Fibroblast of skin of left quadriceps (primary cell): ENCODE measurements at regions not wholly inside any gene's neighbourhood (a gene's known extent, or its start where the extent isn't known, plus 50 kb on each side); places are given as distances from the start of the nearest gene placed in this dataset.

Experiments used
- DNase-seq, 2 experiments: peaks; one replicate each; pipeline ENCODE4 v3.0.0-alpha.2; 2013; ENCODE audit warnings: low read depth in 2 of 2

GRCh38 chr12:105843561-105843960, 295.2 kb downstream of the NUAK1 start:
- no peak for DNase-seq

DNA sequence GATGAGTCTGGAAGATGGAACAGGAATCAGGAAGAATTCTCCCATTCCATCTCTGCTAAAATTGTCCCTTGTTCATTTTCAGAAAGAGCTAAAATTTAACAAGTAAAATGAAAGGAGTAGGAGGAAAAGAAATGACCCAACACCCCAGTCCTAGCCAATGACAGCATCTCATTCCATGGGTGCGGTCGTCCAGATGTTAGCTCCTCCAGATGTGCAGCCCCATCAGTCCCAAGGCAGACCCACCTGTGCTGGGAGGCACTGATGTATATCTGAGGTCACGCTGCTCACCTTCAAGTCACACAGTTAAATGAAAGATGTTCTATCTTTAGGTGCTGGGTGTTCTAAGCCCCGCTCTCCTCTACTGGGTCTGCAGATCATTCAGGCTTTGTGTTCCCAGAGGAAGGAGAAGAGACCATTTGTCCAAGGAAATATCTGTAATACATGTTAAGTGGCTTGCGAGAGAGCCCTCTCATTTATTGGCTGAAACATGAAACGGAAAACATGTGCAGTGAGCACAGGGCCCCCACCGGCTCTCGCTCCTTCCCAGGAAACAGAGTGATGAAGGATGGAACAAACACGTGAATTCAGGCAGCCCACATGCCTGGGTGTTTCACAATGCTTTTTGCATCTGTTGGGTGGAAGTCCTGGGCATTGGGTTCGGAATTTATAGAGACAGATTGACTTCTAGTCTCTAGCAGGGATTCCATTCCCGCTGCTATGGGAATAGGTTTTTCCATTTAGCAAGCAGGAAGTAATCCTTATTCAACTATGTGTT, 294.6 kb downstream of the NUAK1 start:
- peak; percentile 61 to 62 for DNase-seq

- no peak for DNase-seq
Measured at GRCh38 chr12:105846331-105846730, 292.4 kb downstream of the NUAK1 start.

- DNase-seq = no peak
Measured at GRCh38 chr12:105847068-105847467, 291.7 kb downstream of the NUAK1 start.

DNA sequence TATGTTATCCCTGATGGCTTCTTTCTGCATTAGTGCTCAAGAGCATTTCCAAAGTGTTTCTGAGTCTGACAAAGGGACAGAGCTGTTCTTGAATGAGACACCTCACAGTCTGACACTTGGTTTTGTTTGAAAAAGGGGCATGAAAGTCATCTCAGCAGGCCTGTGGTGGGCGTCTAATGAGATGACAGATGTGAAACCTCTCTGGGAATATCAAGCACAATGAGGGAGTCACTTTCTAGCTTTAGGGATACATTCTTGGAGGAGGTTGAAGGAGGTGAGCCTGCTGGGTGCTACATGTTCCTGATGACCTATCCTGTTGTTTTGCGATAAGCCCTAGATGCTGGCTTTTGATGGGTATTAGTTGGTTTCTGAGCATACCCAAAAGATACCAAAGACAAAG, 290.5 kb downstream of the NUAK1 start:
- DNase-seq = no peak

- DNase-seq = no peak
Measured at GRCh38 chr12:105850103-105850968, 288.4 kb downstream of the NUAK1 start.

DNA sequence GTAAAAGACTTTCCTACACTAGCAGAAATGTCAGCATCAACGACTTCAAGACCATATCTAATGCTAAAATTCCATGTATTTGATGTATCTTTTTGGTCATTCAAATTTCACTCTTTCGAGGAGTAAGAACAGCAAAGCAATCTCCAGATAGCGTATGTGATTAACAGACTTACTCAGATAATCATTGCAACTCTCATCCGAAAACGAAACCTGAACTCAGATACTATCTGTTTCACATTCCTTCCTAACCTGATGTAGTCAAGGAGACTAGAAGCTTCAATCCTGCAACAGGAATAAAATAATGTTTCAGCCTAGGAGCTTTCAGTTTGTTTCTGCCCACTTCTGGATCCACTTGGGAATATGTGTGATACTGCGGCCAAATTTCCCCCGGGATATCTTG, 286.3 kb downstream of the NUAK1 start:
- no peak for DNase-seq

DNA sequence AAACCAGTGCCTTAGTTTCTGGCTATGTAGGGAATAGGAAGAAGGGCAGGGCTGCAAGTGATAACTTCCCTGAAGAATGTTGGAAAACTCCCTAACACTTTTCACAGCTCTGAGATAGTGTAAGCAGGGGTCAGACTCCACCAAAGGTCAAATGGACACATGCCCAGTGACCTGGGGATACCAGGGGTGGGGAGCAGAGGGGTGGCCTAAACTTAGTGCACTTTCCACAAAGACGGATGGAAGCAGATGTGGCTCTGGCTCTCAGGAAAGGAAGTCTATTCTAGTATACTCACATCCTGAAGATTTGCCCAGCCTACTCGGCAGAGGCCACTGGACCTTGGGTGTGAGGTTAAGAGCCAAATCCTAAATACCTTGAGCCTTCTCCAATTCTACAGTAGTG, 285.8 kb downstream of the NUAK1 start:
- DNase-seq = no peak

GRCh38 chr12:105854071-105854470, 284.7 kb downstream of the NUAK1 start:
- peak in 1 of 2 experiments; percentile 13 for DNase-seq

DNA sequence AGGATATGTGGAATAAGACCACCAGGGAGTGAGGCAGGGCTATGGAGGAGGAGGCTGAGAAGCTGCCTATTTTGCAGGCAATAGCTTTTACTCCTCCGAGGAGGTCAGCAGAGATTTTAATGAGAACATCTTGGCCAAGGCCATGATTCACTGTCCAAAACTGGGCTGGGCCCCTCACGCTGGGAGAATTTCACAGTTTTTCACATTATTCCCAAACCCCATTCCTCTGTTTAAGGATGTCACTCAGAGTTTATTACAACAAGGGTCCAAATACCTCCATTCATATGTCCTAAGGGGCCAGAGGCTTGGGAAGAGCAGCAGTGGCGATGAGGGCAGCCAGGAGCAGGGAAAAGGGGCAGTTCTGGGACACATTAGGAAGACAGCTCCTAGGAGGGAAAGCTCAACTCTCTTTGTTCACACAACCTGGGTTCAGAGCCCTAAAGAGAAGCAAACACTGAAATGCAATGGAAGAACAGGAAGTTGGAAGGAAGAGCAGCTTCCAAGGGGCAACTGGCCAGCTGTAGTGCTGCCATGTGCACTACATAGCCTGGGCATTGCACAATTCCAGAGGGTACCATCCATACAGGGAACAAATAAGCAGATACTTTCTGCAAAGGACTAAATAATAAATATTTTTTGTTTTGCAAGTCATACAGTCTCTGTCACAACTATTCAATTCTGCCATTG, 283.2 kb downstream of the NUAK1 start:
- no peak for DNase-seq

DNA sequence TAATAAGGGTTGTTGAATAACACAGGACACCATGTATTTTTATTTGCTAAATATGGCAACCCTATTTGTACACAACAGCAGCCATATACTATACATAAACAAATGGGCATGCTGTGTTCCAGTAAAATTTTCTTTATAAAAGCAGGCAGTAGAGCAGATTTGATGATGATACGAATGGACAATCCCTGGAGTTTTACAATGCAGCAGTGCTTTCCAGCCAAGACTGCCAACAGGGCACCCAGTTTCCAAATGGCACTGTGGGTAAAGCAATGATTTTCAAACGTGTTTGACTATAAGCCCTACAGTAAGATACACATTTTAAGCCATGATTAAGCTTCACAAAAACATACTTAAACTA, 282.7 kb downstream of the NUAK1 start:
- no peak for DNase-seq

- no peak for DNase-seq
Measured at GRCh38 chr12:105858981-105859710, 279.6 kb downstream of the NUAK1 start.

DNA sequence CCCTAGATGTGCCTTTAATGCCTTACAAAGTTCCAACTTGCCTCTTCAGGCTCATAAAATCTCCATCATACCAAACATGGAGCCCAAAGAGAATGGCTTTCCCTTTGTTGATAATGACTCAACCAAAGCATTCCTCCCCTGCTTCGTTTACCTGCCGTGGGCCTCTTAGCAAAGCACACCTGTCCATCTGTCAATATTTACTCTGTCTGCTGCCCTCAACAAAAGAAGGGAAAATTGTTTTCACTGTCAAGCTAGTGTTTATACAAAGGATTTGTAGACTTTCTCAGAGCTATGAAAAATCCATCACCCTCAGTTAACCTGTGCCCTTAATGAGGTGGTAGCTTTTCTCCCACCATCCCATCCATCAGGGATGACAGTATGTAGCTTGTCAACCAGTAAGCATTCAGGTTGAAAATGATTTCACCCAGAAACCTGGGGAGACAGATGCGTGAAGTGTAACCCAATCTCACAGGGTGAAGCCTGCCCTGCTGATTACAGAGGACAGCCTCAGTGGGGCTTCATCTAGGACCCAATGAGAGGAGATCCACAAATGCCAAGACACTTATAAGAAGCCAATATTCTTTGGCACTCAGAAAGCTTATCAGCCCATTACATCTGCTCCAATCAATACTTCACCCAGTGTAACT, 278.1 kb downstream of the NUAK1 start:
- DNase-seq = no peak

DNA sequence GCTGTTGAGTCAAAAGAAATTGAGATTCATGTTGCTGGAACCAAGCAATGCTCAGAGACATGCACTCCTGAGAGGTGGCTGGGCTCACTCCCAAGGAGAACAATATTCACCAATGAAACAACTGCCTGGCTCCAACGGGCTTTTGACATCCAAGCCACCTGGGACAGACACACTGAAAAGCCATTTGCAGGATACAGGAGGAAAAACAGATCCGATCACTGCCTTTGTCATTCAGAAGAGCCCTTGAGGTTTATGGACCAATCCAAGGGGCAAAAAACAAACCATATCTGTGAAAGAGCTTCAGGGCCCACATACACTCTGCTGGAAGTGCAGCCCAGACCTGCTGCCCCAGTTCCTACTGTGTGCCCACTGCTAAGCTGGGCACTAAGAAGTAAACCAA, 277.5 kb downstream of the NUAK1 start:
- no peak for DNase-seq

DNA sequence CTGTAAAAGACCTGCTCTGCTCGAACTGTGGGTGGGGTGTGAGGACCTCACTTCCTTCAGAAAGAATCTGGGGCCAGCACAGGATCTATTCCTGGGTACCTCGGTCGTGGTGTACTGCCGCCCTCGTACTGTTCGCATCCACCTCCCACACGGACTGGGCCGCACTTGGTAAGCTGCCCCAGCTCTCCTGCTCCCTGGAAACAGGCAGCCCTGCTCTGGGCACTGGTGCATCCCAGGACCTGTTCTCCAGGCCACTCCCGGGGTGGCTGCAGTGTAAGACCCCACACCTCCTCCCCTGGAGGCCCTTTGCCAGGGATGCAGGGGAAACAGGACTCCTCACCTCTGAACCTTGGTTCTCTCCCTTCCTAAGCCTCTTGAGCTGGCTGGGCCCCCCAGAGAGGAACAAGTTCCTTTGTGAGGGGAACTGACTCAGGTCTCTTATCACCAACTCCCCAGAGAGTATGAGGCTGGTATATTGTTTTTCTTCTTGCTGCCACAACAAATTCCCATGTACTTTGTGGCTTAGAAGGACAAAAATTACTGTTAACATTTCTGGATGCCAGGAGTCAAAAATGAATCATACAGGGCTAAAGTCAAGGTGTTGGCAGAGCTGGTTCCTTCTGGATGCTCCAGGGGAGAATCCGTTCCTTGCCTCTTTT, 276.5 kb downstream of the NUAK1 start:
- DNase-seq = no peak

GRCh38 chr12:105864316-105864715, 274.4 kb downstream of the NUAK1 start:
- DNase-seq = no peak

- DNase-seq = no peak
Measured at GRCh38 chr12:105864901-105865300, 273.9 kb downstream of the NUAK1 start.

- DNase-seq = no peak
Measured at GRCh38 chr12:105865886-105866285, 272.9 kb downstream of the NUAK1 start.

GRCh38 chr12:105874121-105874520, 264.6 kb downstream of the NUAK1 start:
- DNase-seq = no peak

GRCh38 chr12:105876396-105876927, 262.3 kb downstream of the NUAK1 start:
- no peak for DNase-seq

- no peak for DNase-seq
Measured at GRCh38 chr12:105878964-105879363, 259.8 kb downstream of the NUAK1 start.
